GM21825 (cell line): ENCODE measurements at regions not wholly inside any gene's neighbourhood (a gene's known extent, or its start where the extent isn't known, plus 50 kb on each side); places are given as distances from the start of the nearest gene placed in this dataset.
"Not testable (repeated sequence)": the region's sequence is repeated elsewhere in the genome, so short reads cannot be mapped to it uniquely, and the experiment has no call there.

Experiments used
- ATAC-seq: cut with Tn5 transposase; IDR thresholded peaks from one replicate; pipeline ENCODE4 v1.9.1; 2021; ENCODE audit warnings: mild to moderate bottlenecking, moderate library complexity; ENCODE audit not compliant: unreplicated experiment

GRCh38 chr3:106071306-106071705 lies 202.5 kb upstream of the CBLB start:
- no peak for ATAC-seq

GRCh38 chr3:106072596-106072995 lies 203.8 kb upstream of the CBLB start:
- ATAC-seq, result not testable (repeated sequence)

- ATAC-seq, result not testable (repeated sequence)
Observed at GRCh38 chr3:106073806-106074205, 205.0 kb upstream of the CBLB start.

GRCh38 chr3:106075731-106076130 lies 206.9 kb upstream of the CBLB start:
- not testable (repeated sequence) for ATAC-seq

GRCh38 chr3:106078635-106079034 lies 209.8 kb upstream of the CBLB start:
- no peak for ATAC-seq

GRCh38 chr3:106082616-106083015 lies 213.8 kb upstream of the CBLB start:
- no peak for ATAC-seq

- ATAC-seq, result no peak
Observed at GRCh38 chr3:106083207-106083606, 214.4 kb upstream of the CBLB start.

GRCh38 chr3:106083854-106084253 lies 215.0 kb upstream of the CBLB start:
- ATAC-seq, result no peak

GRCh38 chr3:106086038-106086437 lies 217.2 kb upstream of the CBLB start:
- ATAC-seq, result no peak

- ATAC-seq, result no peak
Observed at GRCh38 chr3:106086636-106087035, 217.8 kb upstream of the CBLB start.

- ATAC-seq, result no peak
Observed at GRCh38 chr3:106088304-106088703, 219.5 kb upstream of the CBLB start.

GRCh38 chr3:106088899-106089298 lies 220.1 kb upstream of the CBLB start:
- no peak for ATAC-seq

- ATAC-seq, result no peak
Observed at GRCh38 chr3:106089806-106090205, 221.0 kb upstream of the CBLB start.

GRCh38 chr3:106092792-106093191 lies 224.0 kb upstream of the CBLB start:
- ATAC-seq, result no peak

GRCh38 chr3:106093616-106094015 lies 224.8 kb upstream of the CBLB start:
- ATAC-seq, result no peak

GRCh38 chr3:106097817-106098435 lies 229.1 kb upstream of the CBLB start:
- no peak for ATAC-seq

GRCh38 chr3:106103383-106103782 lies 234.6 kb upstream of the CBLB start:
- ATAC-seq, result no peak

- no peak for ATAC-seq
Observed at GRCh38 chr3:106104078-106104477, 235.3 kb upstream of the CBLB start.

- no peak for ATAC-seq
Observed at GRCh38 chr3:106108925-106109324, 240.1 kb upstream of the CBLB start.

- not testable (repeated sequence) for ATAC-seq
Observed at GRCh38 chr3:106112561-106112960, 243.7 kb upstream of the CBLB start.

GRCh38 chr3:106113747-106114146 lies 244.9 kb upstream of the CBLB start:
- no peak for ATAC-seq

- ATAC-seq, result no peak
Observed at GRCh38 chr3:106114220-106114619, 245.4 kb upstream of the CBLB start.

GRCh38 chr3:106114848-106115247 lies 246.0 kb upstream of the CBLB start:
- no peak for ATAC-seq
